GM23338 (cell line): ENCODE measurements at regions not wholly inside any gene's neighbourhood (a gene's known extent, or its start where the extent isn't known, plus 50 kb on each side); places are given as distances from the start of the nearest gene placed in this dataset.

Source experiments
- ATAC-seq: fragments of 200-7000 bp; cut with Tn5 transposase; 3 replicates; pipeline ENCODE4 v1.9.1; 2020
- DNase-seq: peaks from one replicate; pipeline ENCODE4 v3.0.0-alpha.2; 2015; ENCODE audit warnings: low spot score
- H2AFZ ChIP-seq: fragments of 200-600 bp; sonication (generic); 2 replicates; pipeline ENCODE4 v1.8.0; 2016; ENCODE audit warnings: antibody characterized with exemption, mild to moderate bottlenecking, moderate library complexity
- H3F3A ChIP-seq: fragments of 200-600 bp; sonication (generic); replicated peaks from 2 replicates; pipeline ENCODE4 v1.8.0; 2017; ENCODE audit warnings: antibody characterized with exemption, mixed run types, low read depth
- H3K27ac ChIP-seq: fragments of 200-600 bp; sonication (generic); 2 replicates; pipeline ENCODE4 v1.6.1; 2016; ENCODE audit warnings: low read depth
- H3K27me3 ChIP-seq: fragments of 200-600 bp; sonication (generic); 2 replicates; pipeline ENCODE4 v1.8.0; 2016; ENCODE audit warnings: mild to moderate bottlenecking, mixed run types, moderate library complexity; ENCODE audit not compliant: insufficient read depth
- H3K36me3 ChIP-seq: fragments of 200-600 bp; sonication (generic); 2 replicates; pipeline ENCODE4 v1.8.0; 2016; ENCODE audit warnings: mild to moderate bottlenecking; ENCODE audit not compliant: insufficient read depth
- H3K4me1 ChIP-seq: fragments of 200-600 bp; sonication (generic); 2 replicates; pipeline ENCODE4 v1.8.0; 2016; ENCODE audit warnings: mild to moderate bottlenecking, moderate library complexity; ENCODE audit not compliant: insufficient read depth
- H3K4me2 ChIP-seq: fragments of 200-600 bp; sonication (generic); 2 replicates; pipeline ENCODE4 v1.7.1; 2017; ENCODE audit warnings: mixed run types
- H3K4me3 ChIP-seq: fragments of 200-600 bp; sonication (generic); 2 replicates; pipeline ENCODE4 v1.6.1; 2016; ENCODE audit warnings: mixed run types
- H3K79me2 ChIP-seq: fragments of 200-600 bp; sonication (generic); replicated peaks from 2 replicates; pipeline ENCODE4 v1.8.0; 2017; ENCODE audit warnings: mild to moderate bottlenecking; ENCODE audit not compliant: insufficient read depth
- H3K9me2 ChIP-seq: fragments of 200-600 bp; sonication (generic); 2 replicates; pipeline ENCODE4 v1.8.0; 2017; ENCODE audit not compliant: insufficient read depth
- H4K20me1 ChIP-seq: fragments of 200-600 bp; sonication (generic); replicated peaks from 2 replicates; pipeline ENCODE4 v1.8.0; 2017; ENCODE audit warnings: mild to moderate bottlenecking; ENCODE audit not compliant: insufficient read depth
- H3K27ac Mint-ChIP-seq: 2 replicates; pipeline ENCODE4 v1.8.0; 2020; ENCODE audit warnings: inconsistent platforms, mild to moderate bottlenecking, moderate library complexity, mixed read lengths
- H3K27me3 Mint-ChIP-seq: 3 replicates; pipeline ENCODE4 v1.8.0; 2022; ENCODE audit warnings: low read depth, mild to moderate bottlenecking, moderate library complexity, mixed read lengths, inconsistent platforms; ENCODE audit not compliant: insufficient read depth, poor library complexity
- H3K36me3 Mint-ChIP-seq: 3 replicates; pipeline ENCODE4 v1.8.0; 2021; ENCODE audit warnings: low read depth, mild to moderate bottlenecking, inconsistent platforms, moderate library complexity, mixed read lengths
- H3K4me1 Mint-ChIP-seq: 3 replicates; pipeline ENCODE4 v1.8.0; 2020; ENCODE audit warnings: mild to moderate bottlenecking, inconsistent platforms, mixed read lengths
- H3K4me3 Mint-ChIP-seq: 3 replicates; pipeline ENCODE4 v1.8.0; 2021; ENCODE audit warnings: moderate library complexity, mild to moderate bottlenecking, inconsistent platforms, mixed read lengths
- H3K9me3 Mint-ChIP-seq: 3 replicates; pipeline ENCODE4 v1.8.0; 2020; ENCODE audit warnings: moderate library complexity, mild to moderate bottlenecking, inconsistent platforms, mixed read lengths
- CREB1 ChIP-seq: fragments of 250-450 bp; sonication (Bioruptor Pico); IDR thresholded peaks from 2 replicates; pipeline ENCODE4 v1.5.0; 2020; ENCODE audit warnings: low read depth, mild to moderate bottlenecking, moderate library complexity
- CTCF ChIP-seq, 2 experiments: fragments of 200-600 bp in 1 of 2; sonication (generic) in 1 of 2; conservative IDR thresholded peaks; 2 replicates each; pipeline versions ENCODE4 v1.5.1 to v1.6.1; 2016 to 2017; ENCODE audit warnings: antibody characterized with exemption in 2 of 2, low read depth in 2 of 2, mild to moderate bottlenecking in 2 of 2, moderate library complexity in 1 of 2
- EZH2 ChIP-seq: fragments of 200-600 bp; sonication (generic); IDR thresholded peaks from one replicate; pipeline ENCODE4 v1.8.0; 2017; ENCODE audit warnings: antibody characterized with exemption, mild to moderate bottlenecking, low read depth; ENCODE audit not compliant: unreplicated experiment
- EZH2phosphoT487 ChIP-seq: fragments of 200-600 bp; sonication (generic); IDR thresholded peaks from one replicate; pipeline ENCODE4 v1.8.1; 2018; ENCODE audit warnings: antibody characterized with exemption; ENCODE audit not compliant: unreplicated experiment
- JUNB ChIP-seq: IDR thresholded peaks from one replicate; pipeline ENCODE4 v1.6.1; 2016; ENCODE audit warnings: antibody characterized with exemption; ENCODE audit not compliant: unreplicated experiment
- NANOG ChIP-seq: IDR thresholded peaks from 2 replicates; pipeline ENCODE4 v1.6.1; 2016; ENCODE audit warnings: antibody characterized with exemption, borderline replicate concordance
- POLR2AphosphoS5 ChIP-seq: IDR thresholded peaks from 2 replicates; pipeline ENCODE4 v1.6.1; 2016; ENCODE audit warnings: antibody characterized with exemption, low read depth
- STAT1 ChIP-seq: IDR thresholded peaks from one replicate; pipeline ENCODE4 v1.6.1; 2016; ENCODE audit warnings: antibody characterized with exemption; ENCODE audit not compliant: unreplicated experiment
- ZNF114 ChIP-seq: fragments of 250-450 bp; sonication (Bioruptor Pico); IDR thresholded peaks from 2 replicates; pipeline ENCODE4 v1.5.0; 2020; ENCODE audit warnings: mild to moderate bottlenecking, moderate library complexity
- ZNF331 ChIP-seq: fragments of 250-450 bp; sonication (Bioruptor Pico); IDR thresholded peaks from 2 replicates; pipeline ENCODE4 v1.5.0; 2020; ENCODE audit warnings: low read depth, mild to moderate bottlenecking, moderate library complexity
- TF ChIP-seq, protein P1 (sequence below): IDR thresholded peaks from one replicate; pipeline ENCODE4 v1.6.1; 2018; ENCODE audit warnings: antibody characterized with exemption; ENCODE audit not compliant: unreplicated experiment
- TF ChIP-seq, protein P2 (sequence below): IDR thresholded peaks from 2 replicates; pipeline ENCODE4 v1.6.1; 2016; ENCODE audit warnings: antibody characterized with exemption
- TF ChIP-seq, protein P3 (sequence below): fragments of 250-450 bp; sonication (Bioruptor Pico); IDR thresholded peaks from 2 replicates; pipeline ENCODE4 v1.5.0; 2020; ENCODE audit warnings: mild to moderate bottlenecking, moderate library complexity

GRCh38 chr11:91407842-91408241, 816.8 kb upstream of the FAT3 start:
- Histone ChIP-seq H3K4me2 (no peak overlapping the region), H3K27me3 (no peaks in the 10 kb centered on the region), H3F3A (no peaks in the 10 kb centered on the region), H3K36me3 (no peaks in the 10 kb centered on the region), H3K4me3 (no peak overlapping the region), H2AFZ (no peak overlapping the region), H3K4me1 (no peaks in the 10 kb centered on the region), H3K27ac (no peak overlapping the region), H3K9me2 (no peaks in the 10 kb centered on the region), H3K79me2 (no peaks in the 10 kb centered on the region), H4K20me1 (no peaks in the 10 kb centered on the region)
- DNase-seq (no peak), ATAC-seq (no peak)
- Mint-ChIP-seq H3K27ac (no peak overlapping the region), H3K4me1 (no peaks in the 10 kb centered on the region; the same call in 1 of the 3 replicates), H3K9me3 (no peaks in the 10 kb centered on the region), H3K27me3 (no peaks in the 10 kb centered on the region), H3K36me3 (no peaks in the 10 kb centered on the region), H3K4me3 (no peak overlapping the region)
- TF ChIP-seq JUNB (no peak), NANOG (no peak), ZNF114 (CRISPR knock-in tag) (no peak), POLR2AphosphoS5 (no peak), STAT1 (no peak), CTCF (conservative IDR thresholded peaks at IDR 0.05; ENCODE audit: low read depth in 2 of 2) (no peak), EZH2phosphoT487 (no peak), ZNF331 (CRISPR knock-in tag) (no peak), CREB1 (CRISPR knock-in tag) (no peak), EZH2 (no peak)
- TF ChIP-seq, protein P1, sequence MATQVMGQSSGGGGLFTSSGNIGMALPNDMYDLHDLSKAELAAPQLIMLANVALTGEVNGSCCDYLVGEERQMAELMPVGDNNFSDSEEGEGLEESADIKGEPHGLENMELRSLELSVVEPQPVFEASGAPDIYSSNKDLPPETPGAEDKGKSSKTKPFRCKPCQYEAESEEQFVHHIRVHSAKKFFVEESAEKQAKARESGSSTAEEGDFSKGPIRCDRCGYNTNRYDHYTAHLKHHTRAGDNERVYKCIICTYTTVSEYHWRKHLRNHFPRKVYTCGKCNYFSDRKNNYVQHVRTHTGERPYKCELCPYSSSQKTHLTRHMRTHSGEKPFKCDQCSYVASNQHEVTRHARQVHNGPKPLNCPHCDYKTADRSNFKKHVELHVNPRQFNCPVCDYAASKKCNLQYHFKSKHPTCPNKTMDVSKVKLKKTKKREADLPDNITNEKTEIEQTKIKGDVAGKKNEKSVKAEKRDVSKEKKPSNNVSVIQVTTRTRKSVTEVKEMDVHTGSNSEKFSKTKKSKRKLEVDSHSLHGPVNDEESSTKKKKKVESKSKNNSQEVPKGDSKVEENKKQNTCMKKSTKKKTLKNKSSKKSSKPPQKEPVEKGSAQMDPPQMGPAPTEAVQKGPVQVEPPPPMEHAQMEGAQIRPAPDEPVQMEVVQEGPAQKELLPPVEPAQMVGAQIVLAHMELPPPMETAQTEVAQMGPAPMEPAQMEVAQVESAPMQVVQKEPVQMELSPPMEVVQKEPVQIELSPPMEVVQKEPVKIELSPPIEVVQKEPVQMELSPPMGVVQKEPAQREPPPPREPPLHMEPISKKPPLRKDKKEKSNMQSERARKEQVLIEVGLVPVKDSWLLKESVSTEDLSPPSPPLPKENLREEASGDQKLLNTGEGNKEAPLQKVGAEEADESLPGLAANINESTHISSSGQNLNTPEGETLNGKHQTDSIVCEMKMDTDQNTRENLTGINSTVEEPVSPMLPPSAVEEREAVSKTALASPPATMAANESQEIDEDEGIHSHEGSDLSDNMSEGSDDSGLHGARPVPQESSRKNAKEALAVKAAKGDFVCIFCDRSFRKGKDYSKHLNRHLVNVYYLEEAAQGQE: no peak
- TF ChIP-seq, protein P2, sequence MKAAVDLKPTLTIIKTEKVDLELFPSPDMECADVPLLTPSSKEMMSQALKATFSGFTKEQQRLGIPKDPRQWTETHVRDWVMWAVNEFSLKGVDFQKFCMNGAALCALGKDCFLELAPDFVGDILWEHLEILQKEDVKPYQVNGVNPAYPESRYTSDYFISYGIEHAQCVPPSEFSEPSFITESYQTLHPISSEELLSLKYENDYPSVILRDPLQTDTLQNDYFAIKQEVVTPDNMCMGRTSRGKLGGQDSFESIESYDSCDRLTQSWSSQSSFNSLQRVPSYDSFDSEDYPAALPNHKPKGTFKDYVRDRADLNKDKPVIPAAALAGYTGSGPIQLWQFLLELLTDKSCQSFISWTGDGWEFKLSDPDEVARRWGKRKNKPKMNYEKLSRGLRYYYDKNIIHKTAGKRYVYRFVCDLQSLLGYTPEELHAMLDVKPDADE: no peak
- TF ChIP-seq, protein P3, sequence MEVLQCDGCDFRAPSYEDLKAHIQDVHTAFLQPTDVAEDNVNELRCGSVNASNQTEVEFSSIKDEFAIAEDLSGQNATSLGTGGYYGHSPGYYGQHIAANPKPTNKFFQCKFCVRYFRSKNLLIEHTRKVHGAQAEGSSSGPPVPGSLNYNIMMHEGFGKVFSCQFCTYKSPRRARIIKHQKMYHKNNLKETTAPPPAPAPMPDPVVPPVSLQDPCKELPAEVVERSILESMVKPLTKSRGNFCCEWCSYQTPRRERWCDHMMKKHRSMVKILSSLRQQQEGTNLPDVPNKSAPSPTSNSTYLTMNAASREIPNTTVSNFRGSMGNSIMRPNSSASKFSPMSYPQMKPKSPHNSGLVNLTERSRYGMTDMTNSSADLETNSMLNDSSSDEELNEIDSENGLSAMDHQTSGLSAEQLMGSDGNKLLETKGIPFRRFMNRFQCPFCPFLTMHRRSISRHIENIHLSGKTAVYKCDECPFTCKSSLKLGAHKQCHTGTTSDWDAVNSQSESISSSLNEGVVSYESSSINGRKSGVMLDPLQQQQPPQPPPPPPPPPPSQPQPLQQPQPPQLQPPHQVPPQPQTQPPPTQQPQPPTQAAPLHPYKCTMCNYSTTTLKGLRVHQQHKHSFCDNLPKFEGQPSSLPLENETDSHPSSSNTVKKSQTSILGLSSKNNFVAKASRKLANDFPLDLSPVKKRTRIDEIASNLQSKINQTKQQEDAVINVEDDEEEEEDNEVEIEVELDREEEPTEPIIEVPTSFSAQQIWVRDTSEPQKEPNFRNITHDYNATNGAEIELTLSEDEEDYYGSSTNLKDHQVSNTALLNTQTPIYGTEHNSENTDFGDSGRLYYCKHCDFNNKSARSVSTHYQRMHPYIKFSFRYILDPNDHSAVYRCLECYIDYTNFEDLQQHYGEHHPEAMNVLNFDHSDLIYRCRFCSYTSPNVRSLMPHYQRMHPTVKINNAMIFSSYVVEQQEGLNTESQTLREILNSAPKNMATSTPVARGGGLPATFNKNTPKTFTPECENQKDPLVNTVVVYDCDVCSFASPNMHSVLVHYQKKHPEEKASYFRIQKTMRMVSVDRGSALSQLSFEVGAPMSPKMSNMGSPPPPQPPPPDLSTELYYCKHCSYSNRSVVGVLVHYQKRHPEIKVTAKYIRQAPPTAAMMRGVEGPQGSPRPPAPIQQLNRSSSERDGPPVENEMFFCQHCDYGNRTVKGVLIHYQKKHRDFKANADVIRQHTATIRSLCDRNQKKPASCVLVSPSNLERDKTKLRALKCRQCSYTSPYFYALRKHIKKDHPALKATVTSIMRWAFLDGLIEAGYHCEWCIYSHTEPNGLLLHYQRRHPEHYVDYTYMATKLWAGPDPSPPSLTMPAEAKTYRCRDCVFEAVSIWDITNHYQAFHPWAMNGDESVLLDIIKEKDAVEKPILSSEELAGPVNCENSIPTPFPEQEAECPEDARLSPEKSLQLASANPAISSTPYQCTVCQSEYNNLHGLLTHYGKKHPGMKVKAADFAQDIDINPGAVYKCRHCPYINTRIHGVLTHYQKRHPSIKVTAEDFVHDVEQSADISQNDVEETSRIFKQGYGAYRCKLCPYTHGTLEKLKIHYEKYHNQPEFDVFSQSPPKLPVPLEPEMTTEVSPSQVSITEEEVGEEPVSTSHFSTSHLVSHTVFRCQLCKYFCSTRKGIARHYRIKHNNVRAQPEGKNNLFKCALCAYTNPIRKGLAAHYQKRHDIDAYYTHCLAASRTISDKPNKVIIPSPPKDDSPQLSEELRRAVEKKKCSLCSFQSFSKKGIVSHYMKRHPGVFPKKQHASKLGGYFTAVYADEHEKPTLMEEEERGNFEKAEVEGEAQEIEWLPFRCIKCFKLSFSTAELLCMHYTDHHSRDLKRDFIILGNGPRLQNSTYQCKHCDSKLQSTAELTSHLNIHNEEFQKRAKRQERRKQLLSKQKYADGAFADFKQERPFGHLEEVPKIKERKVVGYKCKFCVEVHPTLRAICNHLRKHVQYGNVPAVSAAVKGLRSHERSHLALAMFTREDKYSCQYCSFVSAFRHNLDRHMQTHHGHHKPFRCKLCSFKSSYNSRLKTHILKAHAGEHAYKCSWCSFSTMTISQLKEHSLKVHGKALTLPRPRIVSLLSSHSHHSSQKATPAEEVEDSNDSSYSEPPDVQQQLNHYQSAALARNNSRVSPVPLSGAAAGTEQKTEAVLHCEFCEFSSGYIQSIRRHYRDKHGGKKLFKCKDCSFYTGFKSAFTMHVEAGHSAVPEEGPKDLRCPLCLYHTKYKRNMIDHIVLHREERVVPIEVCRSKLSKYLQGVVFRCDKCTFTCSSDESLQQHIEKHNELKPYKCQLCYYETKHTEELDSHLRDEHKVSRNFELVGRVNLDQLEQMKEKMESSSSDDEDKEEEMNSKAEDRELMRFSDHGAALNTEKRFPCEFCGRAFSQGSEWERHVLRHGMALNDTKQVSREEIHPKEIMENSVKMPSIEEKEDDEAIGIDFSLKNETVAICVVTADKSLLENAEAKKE: no peak
